Endothelial cell of umbilical vein (primary cell): ENCODE measurements at regions not wholly inside any gene's neighbourhood (a gene's known extent, or its start where the extent isn't known, plus 50 kb on each side); places are given as distances from the start of the nearest gene placed in this dataset.

ENCODE experiments used
- BruUV-seq: library from RNA; stranded (reverse); fragments of 400-500 nt; replicated peaks from 2 replicates; lab custom pipeline; 2021; lab: Mats Ljungman, UMichigan
- CTCF ChIA-PET: fragments of 300-600, 350-600 bp; sonication (Branson Sonifier 250); formaldehyde crosslinking; loops from one replicate; lab custom pipeline; 2021; ENCODE audit warnings: antibody characterized with exemption, inconsistent platforms; lab: Charles Lee
- POLR2A ChIA-PET: fragments of 300-600, 350-600 bp; sonication (Branson Sonifier 250); formaldehyde crosslinking; loops from one replicate; lab custom pipeline; 2021; ENCODE audit warnings: antibody characterized with exemption, inconsistent platforms; lab: Charles Lee
- DNase-seq: peaks from one replicate; pipeline ENCODE4 v3.0.0-alpha.2; 2011; ENCODE audit warnings: low read depth, low spot score
- FAIRE-seq: peaks from 2 replicates; lab custom pipeline; 2011; peaks lifted over from hg19 to GRCh38; lab: Jason Lieb, UNC
- H2AFZ ChIP-seq: 2 replicates; pipeline ENCODE4 v1.6.0; 2012; ENCODE audit warnings: low read depth, low read length, control low read depth, inconsistent platforms
- H3K27ac ChIP-seq: 2 replicates; pipeline ENCODE4 v1.5.1; 2011; ENCODE audit warnings: low read depth, mild to moderate bottlenecking, control low read depth, low read length, moderate library complexity; ENCODE audit not compliant: insufficient read depth
- H3K27me3 ChIP-seq, 2 experiments: 2 replicates each; pipeline versions ENCODE4 v1.6.0 to v1.6.1; 2011; ENCODE audit warnings: low read length in 2 of 2, mixed read lengths in 1 of 2; ENCODE audit not compliant: control insufficient read depth in 2 of 2, insufficient read depth in 2 of 2
- H3K36me3 ChIP-seq, 2 experiments: 2 replicates in 1 of 2; 3 replicates in 1 of 2; pipeline ENCODE4 v1.5.1; 2011; ENCODE audit warnings: low read length in 2 of 2, mild to moderate bottlenecking in 1 of 2, moderate library complexity in 1 of 2; ENCODE audit not compliant: control insufficient read depth in 2 of 2, insufficient read depth in 2 of 2; ENCODE audit errors: extremely low read depth in 1 of 2
- H3K4me1 ChIP-seq: 3 replicates; pipeline ENCODE4 v1.5.1; 2011; ENCODE audit warnings: mild to moderate bottlenecking, low read length; ENCODE audit not compliant: control insufficient read depth, insufficient read depth; ENCODE audit errors: extremely low read depth
- H3K4me2 ChIP-seq: 2 replicates; pipeline ENCODE4 v1.6.1; 2011; ENCODE audit warnings: low read length, control low read depth, mixed read lengths; ENCODE audit not compliant: insufficient read depth
- H3K4me3 ChIP-seq, 3 experiments: fragments of 200-600 bp in 1 of 3; sonication (generic), shearing (Covaris generic) in 1 of 3; replicated peaks in 1 of 3; 2 replicates each; pipeline ENCODE4 v1.5.1; 2011 to 2016; ENCODE audit warnings: control low read depth in 3 of 3, low read length in 3 of 3, mild to moderate bottlenecking in 2 of 3, inconsistent platforms in 1 of 3, low read depth in 1 of 3, moderate library complexity in 1 of 3; ENCODE audit not compliant: insufficient read depth in 1 of 3
- H3K79me2 ChIP-seq: 2 replicates; pipeline ENCODE4 v1.6.0; 2012; ENCODE audit warnings: low read length, inconsistent platforms; ENCODE audit not compliant: control insufficient read depth, insufficient read depth
- H3K9ac ChIP-seq: replicated peaks from 2 replicates; pipeline ENCODE3; 2011; ENCODE audit warnings: low read length, control low read depth; ENCODE audit not compliant: insufficient read depth; ENCODE audit errors: extremely low read depth
- H3K9me1 ChIP-seq: replicated peaks from 3 replicates; pipeline ENCODE4 v1.6.0; 2011; ENCODE audit warnings: mild to moderate bottlenecking, low read length; ENCODE audit not compliant: control insufficient read depth, insufficient read depth; ENCODE audit errors: extremely low read depth
- H3K9me3 ChIP-seq: replicated peaks from 2 replicates; pipeline ENCODE4 v1.5.1; 2012; ENCODE audit warnings: low read length, inconsistent platforms; ENCODE audit not compliant: control insufficient read depth, insufficient read depth
- H4K20me1 ChIP-seq: replicated peaks from 2 replicates; pipeline ENCODE3; 2011; ENCODE audit warnings: mild to moderate bottlenecking, low read length; ENCODE audit not compliant: control insufficient read depth, insufficient read depth; ENCODE audit errors: extremely low read depth
- CTCF ChIP-seq, 2 donors: IDR thresholded peaks; 1 replicate in 1 of 2; 2 replicates in 1 of 2; pipeline ENCODE4 v1.5.1; 2011; ENCODE audit warnings: low read length in 2 of 2, mild to moderate bottlenecking in 2 of 2, moderate library complexity in 2 of 2, control low read depth in 1 of 2, inconsistent platforms in 1 of 2, low read depth in 1 of 2; ENCODE audit not compliant: insufficient read depth in 1 of 2; ENCODE audit errors: extremely low read depth in 1 of 2
- EZH2 ChIP-seq: IDR thresholded peaks from 2 replicates; pipeline ENCODE4 v1.6.1; 2012; ENCODE audit warnings: borderline replicate concordance, low read depth, mild to moderate bottlenecking, moderate library complexity, low read length, inconsistent platforms; ENCODE audit not compliant: severe bottlenecking
- FOS ChIP-seq: IDR thresholded peaks from 2 replicates; pipeline ENCODE4 v1.6.1; 2011; ENCODE audit warnings: mild to moderate bottlenecking, low read length, moderate library complexity, borderline replicate concordance; ENCODE audit not compliant: insufficient read depth
- GATA2 ChIP-seq: IDR thresholded peaks from 2 replicates; pipeline ENCODE4 v1.7.0; 2011; ENCODE audit warnings: low read depth, mild to moderate bottlenecking, moderate library complexity, mixed read lengths, low read length; ENCODE audit not compliant: insufficient read length, insufficient read depth
- JUN ChIP-seq: IDR thresholded peaks from 2 replicates; pipeline ENCODE4 v1.6.1; 2011; ENCODE audit warnings: borderline replicate concordance, low read depth; ENCODE audit not compliant: insufficient read length, insufficient read depth
- MAX ChIP-seq: IDR thresholded peaks from 2 replicates; pipeline ENCODE4 v1.6.1; 2011; ENCODE audit not compliant: insufficient read depth, insufficient read length
- MYC ChIP-seq: IDR thresholded peaks from one replicate; pipeline ENCODE4 v1.6.1; 2011; ENCODE audit warnings: mild to moderate bottlenecking, low read depth, low read length
- POLR2A ChIP-seq: IDR thresholded peaks from 2 replicates; pipeline ENCODE4 v1.6.1; 2012; ENCODE audit warnings: low read depth, mild to moderate bottlenecking, control low read depth, low read length
- POLR2AphosphoS5 ChIP-seq: IDR thresholded peaks from 2 replicates; pipeline ENCODE4 v1.6.1; 2012; ENCODE audit warnings: low read depth, mild to moderate bottlenecking, control low read depth, low read length, moderate library complexity; ENCODE audit not compliant: insufficient read depth
- dilution Hi-C: fragments of 300-500 bp; cut with MboI; formaldehyde crosslinking; loops from one replicate; pipeline ENCODE4 v1.15.0; 2019; ENCODE audit warnings: low sequenced_read_pairs; ENCODE audit not compliant: extremely low pct_ligation_motif_present
- intact Hi-C: fragments of 100-400 bp; cut with micrococcal nuclease; formaldehyde crosslinking; loops from one replicate; pipeline ENCODE4 v1.10.0; 2022

GRCh38 chr1:30106125-30106524 lies 617.3 kb downstream of the MATN1 start:
- H3K4me2 ChIP-seq = no peak overlapping the region
- H3K27ac ChIP-seq = no peak overlapping the region
- no peaks in the 10 kb centered on the region for H3K79me2 ChIP-seq
- ChIA-PET POLR2A (no interaction called here), CTCF (interaction anchor here (1.4 kb wide), 1 partner anchor 313 kb away, joined by 4 read pairs; no protein-coding TSS in a partner anchor)
- intact Hi-C loops = loop anchor here (1.0 kb wide), 5 partner anchors 194 to 870 kb away; partner anchors contain the start of gene PTPRU
- FAIRE-seq (peak; percentile 26), DNase-seq (peak; percentile 14)
- BruUV-seq = no TSS peak
- no peaks in the 10 kb centered on the region for H3K9me3 ChIP-seq
- H3K27me3 ChIP-seq = peaks cover 0 to 1% of the 10 kb centered on the region in 2 experiments
- H3K9ac ChIP-seq = no peak overlapping the region
- H3K36me3 ChIP-seq = no peaks in the 10 kb centered on the region
- H3K4me3 ChIP-seq = no peak overlapping the region
- no peaks in the 10 kb centered on the region for H4K20me1 ChIP-seq
- TF ChIP-seq GATA2 = no peak
- peak; percentile 42 to 66 for TF ChIP-seq CTCF (IDR thresholded peaks at IDR 0.05; ENCODE audit: extremely low read depth in 1 of 2, insufficient read depth in 1 of 2, low read depth in 1 of 2, low read length in 2 of 2)
- no peaks in the 10 kb centered on the region for H3K4me1 ChIP-seq
- no peaks in the 10 kb centered on the region for H3K9me1 ChIP-seq
- no peak overlapping the region for H2AFZ ChIP-seq
- dilution Hi-C loops = no loop called here

GRCh38 chr1:30104551-30104950 lies 618.8 kb downstream of the MATN1 start:
- no peak for FAIRE-seq
- Histone ChIP-seq H3K4me3 (no peak overlapping the region), H3K9me3 (no peaks in the 10 kb centered on the region), H4K20me1 (no peaks in the 10 kb centered on the region), H3K9me1 (no peaks in the 10 kb centered on the region), H3K27me3 (no peaks in the 10 kb centered on the region), H3K79me2 (no peaks in the 10 kb centered on the region), H3K4me1 (no peaks in the 10 kb centered on the region), H3K36me3 (no peaks in the 10 kb centered on the region), H2AFZ (no peak overlapping the region), H3K27ac (no peak overlapping the region), H3K9ac (no peak overlapping the region), H3K4me2 (no peak overlapping the region)
- dilution Hi-C loops (no loop called here), intact Hi-C loops (no loop called here)
- POLR2A ChIA-PET = no interaction called here
- CTCF ChIA-PET = interaction anchor here (0.9 to 1.8 kb wide), 2 partner anchors 312 to 868 kb away, joined by 3 to 9 read pairs; no protein-coding TSS in a partner anchor
- BruUV-seq = no TSS peak
- TF ChIP-seq MYC (no peak), JUN (no peak), FOS (no peak), CTCF (IDR thresholded peaks at IDR 0.05; ENCODE audit: extremely low read depth in 1 of 2, insufficient read depth in 1 of 2, low read depth in 1 of 2, low read length in 2 of 2) (no peak), MAX (no peak), GATA2 (no peak), POLR2AphosphoS5 (no peak), EZH2 (no peak), POLR2A (no peak)
- no peak for DNase-seq
